MM.1S (cell line): ENCODE measurements at regions not wholly inside any gene's neighbourhood (a gene's known extent, or its start where the extent isn't known, plus 50 kb on each side); places are given as distances from the start of the nearest gene placed in this dataset.

Source experiments
- DNase-seq: peaks from one replicate; pipeline ENCODE4 v3.0.0-alpha.2; 2015
- H2AFZ ChIP-seq: fragments of 300-600 bp; sonication (generic); 2 replicates; pipeline ENCODE4 v1.6.0; 2016; ENCODE audit warnings: antibody characterized with exemption, low read length
- H3F3A ChIP-seq: fragments of 300-600 bp; sonication (generic); 2 replicates; pipeline ENCODE4 v1.6.1; 2016; ENCODE audit warnings: mild to moderate bottlenecking, antibody characterized with exemption, low read length, moderate library complexity, mixed read lengths; ENCODE audit not compliant: insufficient read depth
- H3K27ac ChIP-seq: fragments of 300-600 bp; sonication (generic); 2 replicates; pipeline ENCODE4 v1.5.1; 2016; ENCODE audit warnings: mild to moderate bottlenecking, low read length
- H3K27me3 ChIP-seq: fragments of 300-600 bp; sonication (generic); replicated peaks from 2 replicates; pipeline ENCODE4 v1.6.0; 2016; ENCODE audit warnings: low read length; ENCODE audit not compliant: insufficient read depth
- H3K36me3 ChIP-seq: fragments of 300-600 bp; sonication (generic); replicated peaks from 2 replicates; pipeline ENCODE4 v1.6.1; 2016; ENCODE audit warnings: mild to moderate bottlenecking, low read length, mixed read lengths; ENCODE audit not compliant: insufficient read depth
- H3K4me1 ChIP-seq: fragments of 300-600 bp; sonication (generic); 2 replicates; pipeline ENCODE4 v1.6.1; 2016; ENCODE audit warnings: low read length, mixed read lengths
- H3K4me2 ChIP-seq: fragments of 300-600 bp; sonication (generic); 2 replicates; pipeline ENCODE4 v1.6.0; 2016; ENCODE audit warnings: low read depth, low read length
- H3K4me3 ChIP-seq: fragments of 300-600 bp; sonication (generic); 2 replicates; pipeline ENCODE4 v1.5.1; 2016; ENCODE audit warnings: low read length, mixed read lengths
- H3K79me2 ChIP-seq: fragments of 300-600 bp; sonication (generic); 2 replicates; pipeline ENCODE4 v1.6.1; 2016; ENCODE audit warnings: mixed run types, low read length, mixed read lengths
- H3K9ac ChIP-seq: fragments of 300-600 bp; sonication (generic); 2 replicates; pipeline ENCODE4 v1.6.1; 2016; ENCODE audit warnings: low read length, mixed read lengths
- H3K9me2 ChIP-seq: fragments of 300-600 bp; sonication (generic); replicated peaks from 2 replicates; pipeline ENCODE4 v1.6.1; 2016; ENCODE audit warnings: mild to moderate bottlenecking, low read length, mixed read lengths; ENCODE audit not compliant: insufficient read depth
- H3K9me3 ChIP-seq: fragments of 300-600 bp; sonication (generic); replicated peaks from 2 replicates; pipeline ENCODE4 v1.6.1; 2016; ENCODE audit warnings: mild to moderate bottlenecking, low read length, mixed read lengths; ENCODE audit not compliant: insufficient read depth
- H4K20me1 ChIP-seq: fragments of 300-600 bp; sonication (generic); 2 replicates; pipeline ENCODE4 v1.6.1; 2016; ENCODE audit warnings: mild to moderate bottlenecking, low read length, moderate library complexity, mixed read lengths; ENCODE audit not compliant: insufficient read depth
- CTCF ChIP-seq: fragments of 300-600 bp; sonication (generic); IDR thresholded peaks from 2 replicates; pipeline ENCODE4 v1.5.1; 2016; ENCODE audit warnings: antibody characterized with exemption, low read length, mixed read lengths
- EZH2 ChIP-seq: fragments of 300-600 bp; sonication (generic); optimal IDR thresholded peaks from 2 replicates; pipeline ENCODE3; 2017; ENCODE audit warnings: low read depth, mild to moderate bottlenecking, antibody characterized with exemption, low read length, mixed read lengths
- EZH2phosphoT487 ChIP-seq: fragments of 300-600 bp; sonication (generic); IDR thresholded peaks from 2 replicates; pipeline ENCODE4 v1.6.1; 2018; ENCODE audit warnings: antibody characterized with exemption, low read length

GRCh38 chr4:42787079-42787463 is 105.4 kb upstream of the GRXCR1 start:
- no peaks in the 10 kb centered on the region for H3K9me3 ChIP-seq
- no peaks in the 10 kb centered on the region for H3K36me3 ChIP-seq
- no peak overlapping the region for H3K4me2 ChIP-seq
- no peak overlapping the region for H3K9ac ChIP-seq
- TF ChIP-seq EZH2phosphoT487: no peak
- no peak overlapping the region for H3K4me3 ChIP-seq
- H3K4me1 ChIP-seq: no peaks in the 10 kb centered on the region
- no peaks in the 10 kb centered on the region for H3K27me3 ChIP-seq
- no peak overlapping the region for H3K27ac ChIP-seq
- no peaks in the 10 kb centered on the region for H4K20me1 ChIP-seq
- H3K9me2 ChIP-seq: no peaks in the 10 kb centered on the region
- no peaks in the 10 kb centered on the region for H3F3A ChIP-seq
- no peak overlapping the region for H2AFZ ChIP-seq
- DNase-seq: no peak
- H3K79me2 ChIP-seq: no peaks in the 10 kb centered on the region

DNA sequence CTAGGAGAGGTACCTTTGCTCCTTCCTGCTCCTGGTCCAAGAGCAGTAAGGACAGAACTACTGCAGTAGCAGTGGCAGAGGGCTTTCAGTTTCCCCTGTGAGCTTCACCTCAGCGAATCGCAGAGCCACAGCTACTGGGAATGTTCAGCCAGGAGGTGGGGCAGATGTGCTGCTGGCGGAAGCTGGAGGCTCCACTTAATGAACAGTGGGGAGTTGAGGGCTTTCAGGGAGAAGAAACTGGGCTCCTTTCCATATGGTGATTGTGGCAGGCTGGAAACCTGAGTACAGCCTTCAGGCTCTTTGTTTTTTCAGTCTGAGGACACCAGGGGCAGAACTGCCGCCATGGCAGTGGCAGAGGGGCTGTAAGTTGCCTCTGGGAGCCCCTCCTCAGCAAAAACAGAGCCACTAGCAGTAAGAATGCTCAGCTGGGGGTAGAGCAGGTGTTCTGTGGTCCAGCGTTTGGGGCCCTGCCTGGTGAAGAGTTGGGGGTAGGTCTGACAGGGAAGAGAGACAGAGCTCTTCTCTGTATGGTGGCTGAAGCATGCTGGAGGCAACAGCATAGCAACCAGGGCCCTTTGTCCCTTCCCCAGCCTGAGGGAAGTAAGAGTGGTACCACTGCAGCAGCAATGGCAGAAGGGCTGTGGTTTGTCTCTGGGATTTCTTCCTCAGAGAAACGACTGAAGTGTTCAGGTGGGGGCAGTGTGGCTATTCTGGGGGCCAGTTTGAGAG is 106.0 kb upstream of the GRXCR1 start:
- H2AFZ ChIP-seq: no peak overlapping the region

GRCh38 chr4:42785817-42786216 is 106.7 kb upstream of the GRXCR1 start:
- H3K4me3 ChIP-seq: no peak overlapping the region
- no peaks in the 10 kb centered on the region for H3K9me2 ChIP-seq
- no peaks in the 10 kb centered on the region for H3K79me2 ChIP-seq
- no peaks in the 10 kb centered on the region for H3K27me3 ChIP-seq
- DNase-seq: no peak
- H3K27ac ChIP-seq: no peak overlapping the region
- H3K4me2 ChIP-seq: no peak overlapping the region
- no peaks in the 10 kb centered on the region for H3K4me1 ChIP-seq
- H3K9me3 ChIP-seq: no peaks in the 10 kb centered on the region
- no peaks in the 10 kb centered on the region for H3K36me3 ChIP-seq
- no peaks in the 10 kb centered on the region for H4K20me1 ChIP-seq
- H3F3A ChIP-seq: no peaks in the 10 kb centered on the region
- no peak overlapping the region for H2AFZ ChIP-seq
- H3K9ac ChIP-seq: no peak overlapping the region
- TF ChIP-seq EZH2 (no peak), CTCF (no peak), EZH2phosphoT487 (no peak)

More for the DNA sequence above, 106.0 kb upstream of the GRXCR1 start:
- no peaks in the 10 kb centered on the region for H3K9me2 ChIP-seq
- TF ChIP-seq EZH2 (no peak), EZH2phosphoT487 (no peak), CTCF (no peak)
- no peaks in the 10 kb centered on the region for H3K9me3 ChIP-seq
- H3K4me3 ChIP-seq: no peak overlapping the region
- no peak overlapping the region for H3K27ac ChIP-seq
- no peaks in the 10 kb centered on the region for H3K36me3 ChIP-seq
- H3K4me2 ChIP-seq: no peak overlapping the region
- no peak overlapping the region for H3K9ac ChIP-seq
- H4K20me1 ChIP-seq: no peaks in the 10 kb centered on the region
- DNase-seq: no peak
- H3F3A ChIP-seq: no peaks in the 10 kb centered on the region
- H3K27me3 ChIP-seq: no peaks in the 10 kb centered on the region
- H3K4me1 ChIP-seq: no peaks in the 10 kb centered on the region
- H3K79me2 ChIP-seq: no peaks in the 10 kb centered on the region

- no peak overlapping the region for H2AFZ ChIP-seq
Measured at GRCh38 chr4:42781315-42781714, 111.2 kb upstream of the GRXCR1 start.

More at GRCh38 chr4:42781315-42781714, 111.2 kb upstream of the GRXCR1 start:
- H4K20me1 ChIP-seq: no peaks in the 10 kb centered on the region
- H3F3A ChIP-seq: no peaks in the 10 kb centered on the region
- no peaks in the 10 kb centered on the region for H3K36me3 ChIP-seq
- H3K4me2 ChIP-seq: no peak overlapping the region
- H3K27me3 ChIP-seq: no peaks in the 10 kb centered on the region
- no peaks in the 10 kb centered on the region for H3K79me2 ChIP-seq
- TF ChIP-seq EZH2: no peak
- no peak for TF ChIP-seq CTCF
- H3K4me3 ChIP-seq: no peak overlapping the region
- H3K4me1 ChIP-seq: no peaks in the 10 kb centered on the region
- DNase-seq: no peak
- H3K9me3 ChIP-seq: no peaks in the 10 kb centered on the region
- no peak overlapping the region for H3K27ac ChIP-seq
- H3K9me2 ChIP-seq: no peaks in the 10 kb centered on the region
- no peak overlapping the region for H3K9ac ChIP-seq
